ENCODE measurements at regions not wholly inside any gene's neighbourhood (a gene's known extent, or its start where the extent isn't known, plus 50 kb on each side); places are given as distances from the start of the nearest gene placed in this dataset.
"Not testable (repeated sequence)": the region's sequence is repeated elsewhere in the genome, so short reads cannot be mapped to it uniquely, and the experiment has no call there.

DNA sequence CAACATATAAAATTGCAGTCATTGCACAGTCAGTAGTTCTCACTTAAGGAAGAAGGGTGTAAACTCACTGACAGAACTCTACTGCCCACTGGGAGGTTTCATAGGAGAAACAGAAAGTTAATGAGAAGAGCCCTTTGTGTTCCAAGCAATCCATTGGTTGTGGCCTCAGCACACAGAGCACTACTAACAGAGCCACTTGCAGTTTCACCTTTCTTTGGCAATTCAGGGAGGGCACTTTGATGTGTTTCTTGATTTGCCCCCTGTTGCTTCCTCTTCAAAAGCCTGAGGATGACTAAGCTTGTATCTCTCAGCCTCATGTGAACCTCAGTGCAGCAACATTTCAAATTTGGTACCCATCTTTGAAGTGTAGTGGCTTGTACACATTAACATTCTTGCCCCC, 409.4 kb downstream of the DMRTA1 start:
- DNase-seq, result no peak

DNA sequence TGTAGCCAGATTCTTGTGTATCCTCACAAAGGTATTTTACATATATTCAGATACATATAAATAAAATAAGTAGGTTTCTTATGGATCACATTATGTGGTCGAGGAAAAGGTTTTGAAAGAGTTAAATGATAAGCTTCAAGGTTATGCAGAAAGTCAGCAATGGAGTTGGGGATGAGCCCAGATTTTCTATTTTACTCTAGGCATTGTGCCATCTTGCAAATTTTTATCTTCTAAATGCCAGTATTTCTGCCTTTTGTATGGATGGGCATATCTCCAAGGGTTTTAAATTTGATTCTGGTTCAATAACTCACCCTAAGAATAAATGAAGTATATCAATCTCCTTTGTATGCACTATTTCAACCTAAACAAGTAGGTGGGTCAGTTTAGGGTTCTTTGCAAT, 410.7 kb downstream of the DMRTA1 start:
- no peak for DNase-seq

DNA sequence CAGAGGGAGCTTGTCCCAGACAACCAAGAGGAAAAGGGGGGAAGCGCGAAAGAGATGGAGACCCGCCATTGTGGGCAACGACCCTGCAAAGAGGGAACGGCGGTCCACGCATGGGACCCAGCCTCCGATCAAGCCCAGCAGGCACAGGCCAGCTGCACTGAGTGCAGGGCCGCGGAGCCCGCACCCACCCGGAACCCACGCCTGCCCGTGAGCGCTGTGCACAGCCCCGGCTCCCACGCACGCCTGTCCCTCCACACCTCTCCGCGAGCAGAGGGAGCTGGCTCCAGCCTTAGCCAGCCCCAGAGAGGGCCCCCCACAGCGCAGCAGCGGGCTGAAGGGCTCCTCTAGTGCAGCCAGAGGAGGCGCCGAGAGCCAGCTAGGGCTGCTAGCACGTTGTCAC, 416.5 kb downstream of the DMRTA1 start:
- no peak for DNase-seq

DNA sequence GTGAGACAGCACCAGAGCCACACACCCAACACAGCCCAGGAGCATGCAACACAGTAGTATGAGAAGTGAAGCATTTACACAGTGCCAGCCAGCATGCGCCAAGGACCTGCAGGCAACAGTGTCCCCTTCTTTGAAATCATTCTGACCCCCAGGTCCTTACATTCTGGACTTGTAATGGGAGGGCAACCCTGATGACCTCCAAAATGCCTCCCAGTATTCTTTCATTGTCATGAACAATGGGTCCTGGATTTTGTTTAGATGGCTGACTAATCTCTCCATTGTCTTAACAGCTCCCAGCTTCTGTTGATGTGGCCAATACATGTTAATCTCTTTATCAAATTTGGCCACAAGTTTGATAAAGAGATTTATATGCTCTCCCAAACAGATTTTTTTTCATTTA, 417.1 kb downstream of the DMRTA1 start:
- DNase-seq, result no peak

DNA sequence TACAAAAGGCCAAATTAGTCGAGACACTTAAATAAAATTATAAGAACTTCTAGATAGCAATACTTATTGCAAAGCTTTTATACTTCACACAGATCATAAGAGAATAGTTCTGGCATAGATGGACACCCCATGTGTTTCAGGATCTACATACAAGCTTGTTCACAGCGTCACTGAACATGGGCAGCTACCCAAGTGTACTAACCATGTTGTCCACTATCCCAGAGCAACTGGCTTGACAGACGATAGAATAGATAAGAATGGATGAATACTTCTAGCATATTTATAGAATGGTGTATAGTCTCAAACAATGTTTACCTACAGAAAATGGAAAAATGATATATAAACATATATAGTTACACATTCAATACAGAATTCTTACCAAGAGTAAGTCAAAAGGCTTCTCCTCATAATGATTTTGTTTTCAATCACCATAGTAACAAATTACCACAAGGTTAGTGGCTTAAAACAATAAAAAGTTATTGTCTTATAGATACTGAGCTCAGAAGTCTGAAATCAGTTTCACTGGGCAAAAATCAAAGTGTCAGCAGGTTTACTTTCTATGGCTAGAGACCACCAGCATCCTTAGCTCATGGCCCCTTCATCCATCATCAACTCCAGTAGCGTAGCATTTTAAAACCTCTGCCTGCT, 446.7 kb downstream of the DMRTA1 start:
- no peak for DNase-seq

DNA sequence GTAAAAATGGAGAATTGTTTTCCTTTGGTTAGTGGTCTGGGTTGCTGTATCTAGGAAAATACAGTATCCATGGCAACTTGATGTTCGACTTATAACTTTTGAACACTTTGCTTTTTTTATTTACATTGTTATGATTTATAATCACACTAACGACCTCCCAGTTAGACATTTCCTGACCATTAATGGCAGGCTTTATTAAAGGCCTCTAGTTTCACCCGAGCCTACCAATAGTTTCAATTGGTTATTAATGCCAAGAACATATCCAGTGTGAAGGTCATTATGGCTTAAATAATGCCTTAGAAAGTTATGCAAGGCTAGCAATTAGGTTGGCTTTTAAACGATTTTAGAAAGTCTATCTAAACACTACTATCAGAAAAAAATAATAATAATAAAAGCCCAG, 452.0 kb downstream of the DMRTA1 start:
- DNase-seq, result no peak

DNA sequence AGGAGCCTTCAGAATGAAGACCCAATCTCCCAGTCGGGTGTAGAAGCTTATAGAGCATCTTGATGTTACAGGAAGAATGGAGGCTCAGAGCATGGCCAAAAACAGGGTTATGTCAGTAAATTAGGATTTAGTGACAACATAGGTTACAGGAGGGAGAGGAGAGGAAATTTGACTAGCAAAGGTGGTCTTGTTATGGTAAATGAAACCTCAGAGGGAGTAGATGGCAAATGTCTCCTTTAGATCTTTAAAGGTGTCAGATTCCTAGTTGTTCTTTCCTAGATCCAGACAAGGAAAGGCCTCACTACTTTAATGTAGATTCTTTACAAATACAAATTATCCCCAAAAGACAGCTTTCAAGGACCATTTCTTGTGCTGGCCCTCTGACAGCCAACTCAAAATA, 465.0 kb downstream of the DMRTA1 start:
- DNase-seq, result no peak

DNA sequence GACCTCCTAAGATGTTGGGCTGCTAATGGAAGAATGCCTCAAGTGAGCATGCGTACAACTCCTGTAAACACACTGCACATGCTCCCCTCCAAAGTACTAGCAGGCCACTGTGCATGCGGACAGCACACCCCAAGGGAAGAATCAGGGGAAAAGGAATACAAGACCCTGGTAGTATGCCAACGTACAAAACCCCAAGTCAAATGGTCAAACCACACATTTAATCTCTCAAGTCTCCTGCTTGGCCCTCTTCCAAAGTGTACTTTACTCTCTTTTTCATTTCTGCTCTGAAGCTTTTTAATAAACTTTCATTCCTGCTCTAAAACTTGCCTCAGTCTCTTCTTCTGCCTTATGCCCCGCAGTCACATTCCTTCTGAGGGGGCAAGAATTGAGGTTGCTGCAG, 466.4 kb downstream of the DMRTA1 start:
- no peak for DNase-seq

DNA sequence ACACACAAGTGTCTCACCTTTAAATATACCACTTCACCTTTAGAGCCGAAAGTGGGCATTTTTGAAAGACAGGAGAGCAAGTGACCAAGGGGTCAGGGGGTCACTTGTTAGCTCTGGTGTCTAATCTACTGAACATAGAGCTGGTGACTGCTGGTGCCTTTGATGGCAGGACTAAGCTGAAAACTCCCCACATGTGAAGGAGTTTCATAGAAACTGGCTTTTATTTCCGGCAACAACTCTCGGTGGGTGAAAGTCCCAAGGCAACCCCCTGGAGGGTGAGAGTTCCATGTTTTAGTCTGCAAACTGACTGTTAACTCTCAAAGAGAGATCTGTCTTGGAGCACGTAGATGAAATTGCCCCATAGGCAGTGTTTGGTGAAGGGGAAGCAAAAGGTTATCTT, 466.9 kb downstream of the DMRTA1 start:
- DNase-seq, result no peak

DNA sequence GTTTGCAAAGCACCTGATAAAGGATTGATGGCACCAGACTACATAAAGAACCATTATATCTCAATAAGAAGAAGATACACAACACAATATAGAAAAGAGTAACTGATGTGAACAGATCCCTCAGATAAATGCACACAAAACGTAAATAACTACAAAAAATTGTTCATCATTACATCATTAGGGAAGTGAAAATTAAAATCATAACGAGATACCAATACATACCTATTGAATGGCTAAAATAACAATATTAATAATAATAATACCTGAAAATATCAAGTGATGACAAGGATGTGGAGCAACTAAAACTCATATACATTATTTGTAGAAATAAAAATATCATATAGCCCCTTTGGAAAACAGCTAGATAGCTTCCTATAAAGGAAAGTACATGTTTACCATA, 469.5 kb downstream of the DMRTA1 start:
- DNase-seq, result no peak

DNA sequence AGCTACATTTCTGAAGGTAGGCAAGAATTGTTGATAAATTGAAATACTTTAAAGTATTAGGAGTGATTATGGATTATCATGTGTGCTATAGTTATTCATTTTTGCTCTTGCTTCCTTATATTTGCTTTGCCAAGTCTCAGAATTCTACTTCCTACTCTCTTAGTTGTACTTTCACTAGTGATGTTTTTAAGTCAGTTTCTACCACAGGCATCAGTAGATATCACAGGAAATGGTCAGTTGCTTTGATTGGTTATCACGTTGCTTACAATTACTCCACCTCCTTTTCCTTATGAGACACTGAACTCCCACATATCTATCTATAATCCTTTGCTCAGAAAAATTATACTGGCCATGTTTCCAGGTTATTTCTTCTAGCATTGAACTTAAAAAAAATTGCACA, 472.8 kb downstream of the DMRTA1 start:
- DNase-seq, result no peak

DNA sequence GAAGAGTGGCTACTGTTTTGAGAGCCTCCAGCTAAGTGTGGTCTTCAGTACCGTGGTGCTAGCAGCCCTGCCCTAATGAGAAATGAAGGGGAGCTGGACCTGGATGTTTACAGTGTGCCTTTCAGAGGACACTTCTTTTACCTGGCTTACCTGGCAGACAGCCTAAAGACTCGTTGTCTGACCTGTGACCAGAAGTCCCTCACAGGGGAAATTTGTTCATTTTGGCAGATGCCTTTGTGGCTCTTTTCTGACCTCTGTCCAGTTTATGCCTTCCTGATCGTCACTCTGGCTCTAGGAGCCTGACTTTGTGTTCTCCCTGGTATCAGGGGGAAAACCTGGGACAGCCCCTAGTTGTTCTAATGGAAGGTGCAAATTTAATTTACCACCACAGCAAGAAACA, 475.1 kb downstream of the DMRTA1 start:
- no peak for DNase-seq

DNA sequence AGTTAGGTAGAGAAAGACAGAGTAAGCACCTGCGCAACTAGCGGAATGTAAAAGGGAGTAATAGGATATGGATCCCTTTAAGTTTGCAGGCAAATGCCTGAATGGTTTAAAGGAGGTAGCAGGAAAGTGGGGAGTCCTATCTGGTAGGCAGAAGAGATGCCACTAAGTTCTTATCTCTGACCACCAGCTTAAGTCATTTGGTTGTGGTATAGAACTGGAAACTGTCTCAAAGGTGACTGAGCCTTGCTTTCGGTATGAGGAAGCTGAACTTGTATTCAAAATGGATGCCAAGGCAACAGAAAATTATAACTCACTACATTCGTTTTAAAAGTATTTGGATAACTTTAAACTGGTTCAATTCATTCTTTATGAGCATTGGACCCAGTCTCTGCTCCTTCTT, 475.6 kb downstream of the DMRTA1 start:
- DNase-seq, result no peak

DNA sequence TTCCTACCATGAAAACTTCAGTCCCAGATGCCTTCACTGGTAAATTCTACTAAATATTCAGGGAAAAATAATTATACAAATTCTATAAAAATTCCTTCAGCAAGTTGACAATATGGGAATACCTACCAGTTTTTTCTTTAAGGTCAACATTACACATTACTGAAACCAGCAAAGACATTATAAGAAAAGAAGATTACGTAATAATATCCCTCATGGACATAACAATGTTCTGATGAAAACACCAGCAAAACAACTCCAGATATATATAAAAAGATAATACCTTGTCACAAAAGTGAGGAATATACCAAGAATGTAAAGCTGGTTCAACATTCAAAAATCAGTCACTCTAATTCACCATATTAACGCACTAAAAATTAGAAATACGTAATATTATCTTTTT, 507.9 kb downstream of the DMRTA1 start:
- no peak for DNase-seq

DNA sequence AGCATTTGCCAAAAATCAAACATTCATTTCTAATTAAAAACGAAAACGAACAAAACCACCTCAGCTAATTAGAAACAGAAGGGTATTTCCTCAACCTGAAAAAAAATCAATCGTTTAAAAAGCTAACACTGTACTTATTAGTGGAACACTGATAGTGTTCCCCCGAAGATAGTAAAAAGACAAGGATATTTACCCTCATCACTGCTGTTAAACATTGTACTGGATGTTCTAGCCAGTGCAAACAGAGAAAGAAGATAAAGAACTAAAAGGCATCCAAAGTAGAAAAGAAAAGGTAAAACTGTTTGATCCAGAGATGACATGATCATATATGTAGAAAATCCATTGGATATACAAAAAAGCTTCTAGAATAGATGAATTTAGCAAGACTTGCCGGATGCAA, 508.3 kb downstream of the DMRTA1 start:
- no peak for DNase-seq

DNA sequence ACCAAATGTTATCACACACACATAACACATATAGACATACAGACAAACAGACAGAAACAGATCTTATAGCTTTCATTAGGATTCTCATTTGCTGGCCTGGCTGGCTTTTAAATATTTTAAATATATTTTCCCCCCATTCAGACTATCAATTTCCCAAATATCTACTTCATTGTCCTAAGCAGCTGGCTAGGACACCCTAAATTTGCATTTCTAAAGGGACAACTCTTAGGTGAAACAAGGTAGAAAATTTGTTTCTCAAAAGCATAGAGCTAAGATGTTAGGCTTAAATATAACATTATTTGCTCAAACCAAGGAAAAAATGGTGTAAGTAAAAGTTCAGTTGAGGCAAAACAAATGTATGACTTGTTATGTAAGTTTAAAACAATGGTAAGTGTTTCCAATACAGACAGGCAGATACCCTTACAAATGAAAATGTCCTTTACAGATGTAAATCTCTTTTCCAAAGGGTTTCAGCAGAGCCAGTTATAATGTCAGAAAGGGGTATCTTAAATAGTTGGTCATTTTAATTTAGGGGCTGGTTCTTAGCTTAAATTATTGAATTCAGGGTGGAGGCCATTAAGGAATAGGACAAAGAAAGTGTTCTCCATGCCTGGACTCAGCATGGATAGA, 522.8 kb downstream of the DMRTA1 start:
- DNase-seq, result no peak

DNA sequence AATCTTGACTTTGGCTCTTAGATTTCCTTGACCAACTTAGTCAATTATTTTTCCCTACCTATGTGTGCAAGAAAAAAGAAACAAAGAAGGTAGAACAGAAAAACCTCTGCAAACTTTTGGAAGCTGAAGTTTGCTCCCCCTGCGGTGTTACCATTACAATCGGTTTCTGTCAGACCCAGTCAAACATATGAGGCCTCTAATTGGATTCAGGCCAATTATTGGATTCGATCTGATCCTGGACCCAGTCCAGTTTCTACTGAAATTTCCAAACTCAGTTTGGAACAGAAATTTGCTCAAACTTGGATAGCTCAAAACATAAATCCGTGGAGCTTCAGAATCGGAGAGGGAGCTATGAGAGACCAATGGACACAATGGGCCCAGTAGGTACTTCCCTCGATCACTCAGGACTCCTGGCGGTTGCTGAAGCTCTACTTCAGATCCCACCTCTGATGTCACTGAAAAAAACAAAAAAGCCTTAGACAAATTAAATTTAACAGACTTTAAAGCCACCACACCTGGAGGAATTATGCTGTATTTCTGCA, 523.9 kb downstream of the DMRTA1 start:
- DNase-seq, result no peak

DNA sequence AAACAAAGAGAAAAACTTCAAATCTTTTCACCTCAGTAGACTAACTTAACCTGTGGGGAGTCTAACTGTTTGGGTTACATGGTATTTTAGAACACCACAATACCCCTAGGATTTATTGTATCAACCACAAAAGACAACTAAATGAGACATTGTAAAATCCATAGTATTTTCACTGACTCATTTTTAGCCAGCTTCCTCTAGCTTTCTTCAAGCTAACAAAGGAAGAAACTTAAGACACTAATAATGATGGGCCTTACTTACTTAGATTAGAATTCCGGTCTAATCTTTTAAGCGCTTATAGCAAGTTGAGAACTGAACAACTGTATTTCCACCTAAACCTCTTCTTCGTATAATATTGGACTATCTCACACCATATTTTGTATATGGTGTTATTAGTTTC, 529.3 kb downstream of the DMRTA1 start:
- DNase-seq, result no peak

DNA sequence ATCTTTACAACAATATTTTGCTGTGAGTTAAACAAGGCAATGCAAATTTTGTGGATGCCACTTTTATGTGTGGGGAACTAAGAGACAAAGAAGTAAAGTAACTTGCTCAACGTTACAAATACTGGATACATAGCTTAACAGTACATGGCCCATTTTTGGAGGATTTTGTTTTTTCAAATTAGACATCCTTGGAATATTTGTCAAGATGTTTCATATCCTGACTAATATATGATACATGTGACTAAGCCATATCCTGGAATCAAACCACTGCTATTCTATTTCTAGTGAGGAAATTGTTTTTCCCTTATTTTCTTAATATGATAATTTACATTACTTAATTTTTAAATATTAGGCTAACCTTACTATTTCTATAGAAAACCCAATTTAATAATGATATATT, 529.8 kb downstream of the DMRTA1 start:
- no peak for DNase-seq

DNA sequence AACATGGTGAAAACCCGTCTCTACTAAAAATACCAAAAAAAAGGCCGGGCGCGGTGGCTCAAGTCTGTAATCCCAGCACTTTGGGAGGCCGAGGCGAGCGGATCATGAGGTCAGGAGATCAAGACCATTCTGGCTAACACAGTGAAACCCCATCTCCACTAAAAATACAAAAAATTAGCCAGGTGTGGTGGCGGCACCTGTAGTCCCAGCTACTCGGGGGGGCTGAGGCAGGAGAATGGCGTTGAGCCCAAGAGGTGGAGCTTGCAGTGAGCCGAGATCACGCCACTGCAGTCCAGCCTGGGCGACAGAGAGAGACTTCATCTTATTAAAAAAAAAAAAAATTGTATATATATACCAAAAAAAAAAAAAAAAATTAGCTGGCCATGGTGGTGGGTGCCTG, 533.8 kb downstream of the DMRTA1 start:
- DNase-seq, result not testable (repeated sequence)

DNA sequence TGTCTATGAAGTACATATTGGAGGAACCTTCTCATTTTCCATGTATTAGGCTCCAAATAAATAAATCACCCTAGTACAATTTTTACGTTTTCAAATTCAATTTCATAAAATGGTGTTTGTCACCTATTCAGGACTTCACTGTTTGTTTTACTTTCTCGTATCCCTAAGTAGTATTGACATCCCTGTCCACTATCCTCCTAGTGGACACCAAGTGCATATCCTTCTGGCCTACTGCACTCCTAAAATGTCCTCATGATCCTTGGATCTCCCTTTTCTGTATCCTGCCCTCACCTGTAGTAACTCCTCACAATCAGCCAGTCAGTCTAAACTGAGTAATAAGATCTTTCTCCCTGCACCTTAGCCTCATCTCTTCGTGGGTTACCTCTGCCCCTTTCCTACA, 539.9 kb downstream of the DMRTA1 start:
- no peak for DNase-seq

DNA sequence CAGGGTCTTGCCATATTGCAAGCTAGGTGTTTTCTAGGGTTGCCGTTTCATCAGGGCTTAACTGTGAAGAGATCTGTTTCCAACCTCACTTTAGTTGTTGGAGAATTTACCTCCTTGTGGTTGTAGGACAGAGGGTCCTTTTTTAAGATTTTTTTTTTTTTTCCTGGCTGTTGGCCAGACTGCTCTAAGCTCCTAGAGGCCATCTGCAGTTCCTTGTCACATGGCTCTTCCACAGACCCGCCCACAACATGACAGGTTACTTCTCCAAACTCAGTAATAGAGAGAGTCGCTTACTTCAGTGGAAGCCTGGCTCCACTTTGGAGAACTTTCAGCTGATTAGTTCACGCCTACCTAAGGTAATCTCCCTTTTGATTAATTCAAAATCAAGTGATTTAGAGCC, 543.7 kb downstream of the DMRTA1 start:
- no peak for DNase-seq

DNA sequence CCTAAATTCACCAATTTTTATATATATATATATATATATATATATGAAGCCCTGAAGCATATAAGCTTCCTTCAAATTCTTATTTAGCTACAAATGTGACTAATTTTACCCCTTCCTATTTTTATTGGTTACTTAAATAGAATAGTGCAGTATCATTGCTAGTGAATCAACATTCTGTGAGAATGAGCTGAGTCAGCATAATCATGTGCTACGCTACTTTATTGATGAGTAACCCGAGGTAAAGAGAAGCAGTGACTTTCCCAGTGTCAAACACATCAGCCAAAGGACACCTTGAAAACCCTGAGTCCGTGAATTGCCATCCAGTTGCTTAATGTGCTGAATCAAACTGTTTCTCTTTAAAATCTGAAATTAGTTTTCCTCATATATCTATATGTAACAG, 546.2 kb downstream of the DMRTA1 start:
- DNase-seq, result no peak

DNA sequence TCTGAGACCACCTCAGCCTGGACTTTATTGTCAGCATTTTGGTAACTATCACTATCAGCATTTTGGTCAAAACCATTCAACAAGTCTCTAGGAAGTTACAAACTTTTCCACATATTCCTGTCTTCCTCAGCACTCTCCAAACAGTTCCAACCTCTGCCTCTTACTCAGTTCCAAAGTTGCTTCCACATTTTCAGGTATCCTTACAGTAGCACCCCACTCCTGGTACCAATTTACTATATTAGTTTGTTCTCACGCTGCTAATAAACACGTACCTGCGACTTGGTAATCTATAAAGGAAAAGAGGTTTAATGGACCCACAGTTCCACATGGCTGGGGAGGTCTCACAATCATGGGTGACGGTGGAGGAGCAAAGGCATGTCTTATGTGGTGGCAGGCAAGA, 551.3 kb downstream of the DMRTA1 start:
- DNase-seq, result no peak

DNA sequence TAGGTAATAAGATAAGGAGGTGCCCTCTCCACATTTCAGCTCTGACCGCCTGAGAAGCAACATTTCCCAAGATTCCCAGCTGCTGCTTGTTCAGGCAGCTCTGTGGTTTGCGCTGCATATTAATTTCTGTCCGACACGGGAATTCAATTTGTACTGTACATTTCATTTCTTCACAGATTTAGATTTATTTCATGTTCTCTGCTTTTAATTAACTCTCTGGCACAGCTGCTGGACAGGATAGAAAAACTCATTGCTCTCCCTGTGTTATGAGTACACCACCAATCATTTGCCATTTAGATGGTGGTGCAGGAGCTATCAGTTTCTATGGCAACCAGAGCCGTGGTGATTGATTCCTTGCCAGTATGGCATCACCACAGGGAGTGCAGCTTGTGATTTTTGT, 558.5 kb downstream of the DMRTA1 start:
- DNase-seq, result no peak
